ENCODE measurements at regions not wholly inside any gene's neighbourhood (a gene's known extent, or its start where the extent isn't known, plus 50 kb on each side); places are given as distances from the start of the nearest gene placed in this dataset.

GRCh38 chr2:105497094-105497493, 98.2 kb upstream of the FHL2 start:
- no peaks in the 10 kb centered on the region for H3K36me3 Mint-ChIP-seq (ENCODE audit: insufficient read depth, unreplicated experiment)
- BruUV-seq (replicated peaks): no TSS peak
- DNase-seq: no peak
- H3K4me1 ChIP-seq: no peaks in the 10 kb centered on the region
- TF ChIP-seq, protein P1, sequence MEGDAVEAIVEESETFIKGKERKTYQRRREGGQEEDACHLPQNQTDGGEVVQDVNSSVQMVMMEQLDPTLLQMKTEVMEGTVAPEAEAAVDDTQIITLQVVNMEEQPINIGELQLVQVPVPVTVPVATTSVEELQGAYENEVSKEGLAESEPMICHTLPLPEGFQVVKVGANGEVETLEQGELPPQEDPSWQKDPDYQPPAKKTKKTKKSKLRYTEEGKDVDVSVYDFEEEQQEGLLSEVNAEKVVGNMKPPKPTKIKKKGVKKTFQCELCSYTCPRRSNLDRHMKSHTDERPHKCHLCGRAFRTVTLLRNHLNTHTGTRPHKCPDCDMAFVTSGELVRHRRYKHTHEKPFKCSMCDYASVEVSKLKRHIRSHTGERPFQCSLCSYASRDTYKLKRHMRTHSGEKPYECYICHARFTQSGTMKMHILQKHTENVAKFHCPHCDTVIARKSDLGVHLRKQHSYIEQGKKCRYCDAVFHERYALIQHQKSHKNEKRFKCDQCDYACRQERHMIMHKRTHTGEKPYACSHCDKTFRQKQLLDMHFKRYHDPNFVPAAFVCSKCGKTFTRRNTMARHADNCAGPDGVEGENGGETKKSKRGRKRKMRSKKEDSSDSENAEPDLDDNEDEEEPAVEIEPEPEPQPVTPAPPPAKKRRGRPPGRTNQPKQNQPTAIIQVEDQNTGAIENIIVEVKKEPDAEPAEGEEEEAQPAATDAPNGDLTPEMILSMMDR (IDR thresholded peaks at IDR 0.05; ENCODE audit: insufficient read depth in 1 of 2, low read depth in 1 of 2, low read length in 1 of 2, severe bottlenecking in 1 of 2, unreplicated experiment in 1 of 2): no peak
- intact Hi-C loops (cut with micrococcal nuclease; ENCODE audit: unreplicated experiment): no loop called here
- no peaks in the 10 kb centered on the region for H3K36me3 ChIP-seq (ENCODE audit: control insufficient read depth, insufficient read depth, low read length)
- H3K27ac Mint-ChIP-seq (ENCODE audit: unreplicated experiment): no peak overlapping the region
- H3K9me3 Mint-ChIP-seq (ENCODE audit: unreplicated experiment): no peaks in the 10 kb centered on the region
- H3K4me1 Mint-ChIP-seq (ENCODE audit: low read depth, unreplicated experiment): no peaks in the 10 kb centered on the region
- ChIA-PET POLR2A (no interaction called here), CTCF (no interaction called here)
- no peak overlapping the region for H3K4me3 ChIP-seq (ENCODE audit: low read depth, low read length)
- peaks cover 13% of the 10 kb centered on the region for H3K27me3 Mint-ChIP-seq (ENCODE audit: insufficient read depth, unreplicated experiment)
- no peaks in the 10 kb centered on the region for H3K9me3 ChIP-seq
- no peaks in the 10 kb centered on the region for H3K27me3 ChIP-seq (replicated peaks; ENCODE audit: control insufficient read depth, insufficient read depth, low read length)
- no peak overlapping the region for H3K4me3 Mint-ChIP-seq (ENCODE audit: unreplicated experiment)

DNA sequence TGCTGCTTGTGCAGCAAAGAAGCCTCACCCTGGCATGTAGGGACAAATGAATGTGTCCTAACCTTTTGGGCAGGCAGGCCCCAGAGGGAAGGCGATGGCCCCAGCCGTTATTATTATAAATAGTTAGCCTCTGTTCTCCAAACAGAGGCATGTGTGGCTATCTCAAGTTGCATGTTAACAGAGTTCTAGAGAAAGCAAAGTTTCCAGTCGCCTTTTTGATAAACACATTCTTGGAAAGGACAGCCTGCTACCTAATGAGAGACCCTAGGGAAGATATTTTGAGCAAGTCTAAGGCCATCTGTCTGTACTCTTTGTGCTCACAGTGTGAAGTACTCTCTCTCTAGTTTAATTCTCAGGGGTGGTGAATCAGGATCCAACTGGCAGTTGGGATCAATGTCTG, 97.4 kb upstream of the FHL2 start:
- Mint-ChIP-seq H3K9me3 (ENCODE audit: unreplicated experiment) (no peaks in the 10 kb centered on the region), H3K4me1 (ENCODE audit: low read depth, unreplicated experiment) (no peaks in the 10 kb centered on the region), H3K36me3 (ENCODE audit: insufficient read depth, unreplicated experiment) (no peaks in the 10 kb centered on the region), H3K27ac (ENCODE audit: unreplicated experiment) (no peak overlapping the region), H3K4me3 (ENCODE audit: unreplicated experiment) (no peak overlapping the region), H3K27me3 (ENCODE audit: insufficient read depth, unreplicated experiment) (peaks cover 19% of the 10 kb centered on the region)
- no peaks in the 10 kb centered on the region for H3K4me1 ChIP-seq
- TF ChIP-seq, protein P1 (IDR thresholded peaks at IDR 0.05; ENCODE audit: insufficient read depth in 1 of 2, low read depth in 1 of 2, low read length in 1 of 2, severe bottlenecking in 1 of 2, unreplicated experiment in 1 of 2): no peak
- H3K27me3 ChIP-seq (replicated peaks; ENCODE audit: control insufficient read depth, insufficient read depth, low read length): no peaks in the 10 kb centered on the region
- no TSS peak for BruUV-seq (replicated peaks)
- no peaks in the 10 kb centered on the region for H3K36me3 ChIP-seq (ENCODE audit: control insufficient read depth, insufficient read depth, low read length)
- no peak overlapping the region for H3K4me3 ChIP-seq (ENCODE audit: low read depth, low read length)
- H3K9me3 ChIP-seq: no peaks in the 10 kb centered on the region
- intact Hi-C loops (cut with micrococcal nuclease; ENCODE audit: unreplicated experiment): no loop called here
- CTCF ChIA-PET: no interaction called here
- POLR2A ChIA-PET: no interaction called here
- no peak for DNase-seq

DNA sequence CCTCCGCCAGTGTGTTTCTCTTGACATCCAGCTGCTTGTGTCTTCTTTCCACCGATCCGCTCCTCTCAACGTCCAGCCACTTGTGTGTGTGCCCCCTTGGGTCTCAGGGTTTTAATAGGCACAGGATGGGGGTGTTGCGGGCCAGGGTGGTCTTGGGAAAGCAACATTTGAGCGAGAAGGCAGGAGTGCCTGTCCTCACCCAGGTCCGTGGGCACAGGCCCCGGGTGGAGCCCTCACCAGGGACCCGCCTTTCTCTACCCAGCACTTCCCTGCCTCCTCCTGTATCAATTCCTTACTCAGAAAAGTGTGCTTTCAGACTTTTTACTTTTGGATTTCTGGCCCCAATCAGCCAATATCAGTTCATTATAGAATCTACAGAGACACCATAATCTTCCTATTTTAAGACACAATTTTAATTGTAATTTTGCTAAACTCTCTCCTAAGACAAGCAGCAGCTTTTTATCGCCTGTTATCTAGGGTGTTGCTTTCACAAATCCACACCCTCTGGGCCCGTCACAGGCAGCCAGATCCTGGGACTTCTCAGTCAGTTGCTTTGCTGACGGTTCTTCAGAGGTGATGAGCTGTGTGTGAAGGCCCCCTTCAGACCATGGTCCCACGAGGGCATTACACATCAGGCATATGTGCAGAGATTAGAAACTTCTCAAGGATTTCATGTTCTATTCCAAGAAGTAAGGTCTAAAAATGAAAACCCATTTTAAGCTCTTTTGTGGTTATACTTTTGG, 96.0 kb upstream of the FHL2 start:
- no peaks in the 10 kb centered on the region for H3K9me3 ChIP-seq
- no peaks in the 10 kb centered on the region for H3K36me3 ChIP-seq (ENCODE audit: control insufficient read depth, insufficient read depth, low read length)
- intact Hi-C loops (cut with micrococcal nuclease; ENCODE audit: unreplicated experiment): no loop called here
- no peak overlapping the region for H3K4me3 Mint-ChIP-seq (ENCODE audit: unreplicated experiment)
- H3K9me3 Mint-ChIP-seq (ENCODE audit: unreplicated experiment): no peaks in the 10 kb centered on the region
- DNase-seq: no peak
- no peaks in the 10 kb centered on the region for H3K4me1 ChIP-seq
- H3K4me3 ChIP-seq (ENCODE audit: low read depth, low read length): no peak overlapping the region
- H3K36me3 Mint-ChIP-seq (ENCODE audit: insufficient read depth, unreplicated experiment): no peaks in the 10 kb centered on the region
- no peaks in the 10 kb centered on the region for H3K27me3 ChIP-seq (replicated peaks; ENCODE audit: control insufficient read depth, insufficient read depth, low read length)
- POLR2A ChIA-PET: no interaction called here
- CTCF ChIA-PET: no interaction called here
- H3K4me1 Mint-ChIP-seq (ENCODE audit: low read depth, unreplicated experiment): no peaks in the 10 kb centered on the region
- no TSS peak for BruUV-seq (replicated peaks)
- TF ChIP-seq, protein P1 (IDR thresholded peaks at IDR 0.05; ENCODE audit: insufficient read depth in 1 of 2, low read depth in 1 of 2, low read length in 1 of 2, severe bottlenecking in 1 of 2, unreplicated experiment in 1 of 2): no peak
- H3K27me3 Mint-ChIP-seq (ENCODE audit: insufficient read depth, unreplicated experiment): peaks cover 24% of the 10 kb centered on the region
- H3K27ac Mint-ChIP-seq (ENCODE audit: unreplicated experiment): no peak overlapping the region
